ENCODE measurements at regions not wholly inside any gene's neighbourhood (a gene's known extent, or its start where the extent isn't known, plus 50 kb on each side); places are given as distances from the start of the nearest gene placed in this dataset.

- Histone ChIP-seq H3K9me3 (ENCODE audit: low read length) (no peaks in the 10 kb centered on the region), H3F3A (ENCODE audit: insufficient read depth, low read length, poor library complexity, severe bottlenecking) (no peaks in the 10 kb centered on the region), H3K27me3 (ENCODE audit: insufficient read depth, low read depth, low read length) (no peaks in the 10 kb centered on the region), H2AFZ (ENCODE audit: low read depth, low read length) (no peak overlapping the region), H3K36me3 (ENCODE audit: insufficient read depth, low read length) (no peaks in the 10 kb centered on the region), H3K9me2 (ENCODE audit: insufficient read depth, low read length) (no peaks in the 10 kb centered on the region), H3K79me2 (replicated peaks; ENCODE audit: insufficient read depth, low read length) (no peaks in the 10 kb centered on the region), H3K4me3 (ENCODE audit: low read length) (no peak overlapping the region), H3K9ac (ENCODE audit: low read length) (no peak overlapping the region), H4K20me1 (ENCODE audit: insufficient read depth) (no peaks in the 10 kb centered on the region), H3K4me2 (ENCODE audit: low read length) (no peak overlapping the region), H3K27ac (ENCODE audit: low read length) (no peak overlapping the region)
- no peak for TF ChIP-seq MXI1 (conservative IDR thresholded peaks at IDR 0.05; ENCODE audit: poor library complexity, severe bottlenecking)
- TF ChIP-seq CTCF (IDR thresholded peaks at IDR 0.05; ENCODE audit: poor library complexity, severe bottlenecking): no peak
- no peak for TF ChIP-seq REST (IDR thresholded peaks at IDR 0.05; ENCODE audit: borderline replicate concordance)
- TF ChIP-seq EP300 (conservative IDR thresholded peaks at IDR 0.05; ENCODE audit: poor library complexity, severe bottlenecking): no peak
- TF ChIP-seq SMC3 (conservative IDR thresholded peaks at IDR 0.05; ENCODE audit: poor library complexity): no peak
- TF ChIP-seq EZH2 (IDR thresholded peaks at IDR 0.05; ENCODE audit: borderline replicate concordance, insufficient read depth, low read length, poor library complexity, severe bottlenecking): no peak
- TF ChIP-seq RAD21 (conservative IDR thresholded peaks at IDR 0.05): no peak
- no peak for TF ChIP-seq TAF1 (IDR thresholded peaks at IDR 0.05; ENCODE audit: low read depth)
- no peak for TF ChIP-seq POLR2AphosphoS5 (IDR thresholded peaks at IDR 0.05)
Observed at GRCh38 chr20:11516448-11516847, 401.2 kb upstream of the BTBD3 start.

GRCh38 chr20:11520596-11520995 is 397.1 kb upstream of the BTBD3 start:
- Histone ChIP-seq H3K9me2 (ENCODE audit: insufficient read depth, low read length) (no peaks in the 10 kb centered on the region), H2AFZ (ENCODE audit: low read depth, low read length) (no peak overlapping the region), H3F3A (ENCODE audit: insufficient read depth, low read length, poor library complexity, severe bottlenecking) (no peaks in the 10 kb centered on the region), H3K4me2 (ENCODE audit: low read length) (no peak overlapping the region), H3K4me3 (ENCODE audit: low read length) (no peak overlapping the region), H3K27ac (ENCODE audit: low read length) (no peak overlapping the region), H3K9me3 (ENCODE audit: low read length) (peaks cover 4% of the 10 kb centered on the region), H3K27me3 (ENCODE audit: insufficient read depth, low read depth, low read length) (no peaks in the 10 kb centered on the region), H3K79me2 (replicated peaks; ENCODE audit: insufficient read depth, low read length) (no peaks in the 10 kb centered on the region), H3K9ac (ENCODE audit: low read length) (no peak overlapping the region), H4K20me1 (ENCODE audit: insufficient read depth) (no peaks in the 10 kb centered on the region), H3K36me3 (ENCODE audit: insufficient read depth, low read length) (no peaks in the 10 kb centered on the region)
- TF ChIP-seq EZH2 (IDR thresholded peaks at IDR 0.05; ENCODE audit: borderline replicate concordance, insufficient read depth, low read length, poor library complexity, severe bottlenecking) (no peak), MXI1 (conservative IDR thresholded peaks at IDR 0.05; ENCODE audit: poor library complexity, severe bottlenecking) (no peak), SMC3 (conservative IDR thresholded peaks at IDR 0.05; ENCODE audit: poor library complexity) (no peak), TAF1 (IDR thresholded peaks at IDR 0.05; ENCODE audit: low read depth) (no peak), CTCF (IDR thresholded peaks at IDR 0.05; ENCODE audit: poor library complexity, severe bottlenecking) (no peak), POLR2AphosphoS5 (IDR thresholded peaks at IDR 0.05) (no peak), EP300 (conservative IDR thresholded peaks at IDR 0.05; ENCODE audit: poor library complexity, severe bottlenecking) (no peak), RAD21 (conservative IDR thresholded peaks at IDR 0.05) (no peak), REST (IDR thresholded peaks at IDR 0.05; ENCODE audit: borderline replicate concordance) (no peak)

Measured in neural cell (in vitro differentiated cells).